ENCODE measurements at regions not wholly inside any gene's neighbourhood (a gene's known extent, or its start where the extent isn't known, plus 50 kb on each side); places are given as distances from the start of the nearest gene placed in this dataset.
A peak's percentile ranks its signal among the peaks of the same experiment; 100 is the strongest.
"Not testable (repeated sequence)": the region's sequence is repeated elsewhere in the genome, so short reads cannot be mapped to it uniquely, and the experiment has no call there.

- Histone ChIP-seq H3K27ac (ENCODE audit: poor library complexity, severe bottlenecking) (no peak overlapping the region), H3K36me3 (ENCODE audit: low read depth) (no peaks in the 10 kb centered on the region), H3K4me3 (ENCODE audit: severe bottlenecking) (no peak overlapping the region), H3K9me3 (ENCODE audit: severe bottlenecking) (no peaks in the 10 kb centered on the region), H3K27me3 (ENCODE audit: insufficient read depth, poor library complexity, severe bottlenecking) (no peaks in the 10 kb centered on the region), H3K4me1 (ENCODE audit: insufficient read depth, poor library complexity, severe bottlenecking) (no peaks in the 10 kb centered on the region)
- DNase-seq (ENCODE audit: low spot score) (no peak), ATAC-seq (ENCODE audit: low read depth) (no peak)
- no peak for TF ChIP-seq CTCF (IDR thresholded peaks at IDR 0.05; ENCODE audit: poor library complexity, severe bottlenecking)
These were observed 107.5 kb upstream of the TNFSF4 start for GRCh38 chr1:173314656-173315055.

GRCh38 chr1:173315296-173315695 lies 108.2 kb upstream of the TNFSF4 start:
- no peaks in the 10 kb centered on the region for H3K36me3 ChIP-seq (ENCODE audit: low read depth)
- DNase-seq (ENCODE audit: low spot score) (no peak), ATAC-seq (ENCODE audit: low read depth) (no peak)

GRCh38 chr1:173318788-173319187 lies 111.7 kb upstream of the TNFSF4 start:
- no peaks in the 10 kb centered on the region for H3K27me3 ChIP-seq (ENCODE audit: insufficient read depth, poor library complexity, severe bottlenecking)

More at GRCh38 chr1:173315296-173315695, 108.2 kb upstream of the TNFSF4 start:
- H3K27ac ChIP-seq (ENCODE audit: poor library complexity, severe bottlenecking): no peak overlapping the region
- TF ChIP-seq CTCF (IDR thresholded peaks at IDR 0.05; ENCODE audit: poor library complexity, severe bottlenecking): no peak
- H3K27me3 ChIP-seq (ENCODE audit: insufficient read depth, poor library complexity, severe bottlenecking): no peaks in the 10 kb centered on the region
- H3K4me1 ChIP-seq (ENCODE audit: insufficient read depth, poor library complexity, severe bottlenecking): no peaks in the 10 kb centered on the region
- no peak overlapping the region for H3K4me3 ChIP-seq (ENCODE audit: severe bottlenecking)
- H3K9me3 ChIP-seq (ENCODE audit: severe bottlenecking): no peaks in the 10 kb centered on the region

GRCh38 chr1:173324352-173324751 lies 117.2 kb upstream of the TNFSF4 start:
- not testable (repeated sequence) for H3K27ac ChIP-seq (ENCODE audit: poor library complexity, severe bottlenecking); H3K4me3 ChIP-seq (ENCODE audit: severe bottlenecking); ATAC-seq (ENCODE audit: low read depth); H3K4me1 ChIP-seq (ENCODE audit: insufficient read depth, poor library complexity, severe bottlenecking); DNase-seq (ENCODE audit: low spot score); H3K27me3 ChIP-seq (ENCODE audit: insufficient read depth, poor library complexity, severe bottlenecking); H3K36me3 ChIP-seq (ENCODE audit: low read depth); H3K9me3 ChIP-seq (ENCODE audit: severe bottlenecking)

More at GRCh38 chr1:173318788-173319187, 111.7 kb upstream of the TNFSF4 start:
- no peak for ATAC-seq (ENCODE audit: low read depth)
- no peaks in the 10 kb centered on the region for H3K36me3 ChIP-seq (ENCODE audit: low read depth)
- TF ChIP-seq CTCF (IDR thresholded peaks at IDR 0.05; ENCODE audit: poor library complexity, severe bottlenecking): no peak
- H3K27ac ChIP-seq (ENCODE audit: poor library complexity, severe bottlenecking): no peak overlapping the region
- no peak for DNase-seq (ENCODE audit: low spot score)
- H3K4me3 ChIP-seq (ENCODE audit: severe bottlenecking): no peak overlapping the region
- H3K9me3 ChIP-seq (ENCODE audit: severe bottlenecking): no peaks in the 10 kb centered on the region
- no peaks in the 10 kb centered on the region for H3K4me1 ChIP-seq (ENCODE audit: insufficient read depth, poor library complexity, severe bottlenecking)

GRCh38 chr1:173327987-173328386 lies 120.9 kb upstream of the TNFSF4 start:
- not testable (repeated sequence) for H3K9me3 ChIP-seq (ENCODE audit: severe bottlenecking); H3K4me3 ChIP-seq (ENCODE audit: severe bottlenecking); H3K27me3 ChIP-seq (ENCODE audit: insufficient read depth, poor library complexity, severe bottlenecking); H3K36me3 ChIP-seq (ENCODE audit: low read depth); DNase-seq (ENCODE audit: low spot score); ATAC-seq (ENCODE audit: low read depth); H3K27ac ChIP-seq (ENCODE audit: poor library complexity, severe bottlenecking)
- H3K4me1 ChIP-seq (ENCODE audit: insufficient read depth, poor library complexity, severe bottlenecking): peaks cover 24% of the 10 kb centered on the region

- Histone ChIP-seq H3K27ac (ENCODE audit: poor library complexity, severe bottlenecking) (peak overlapping the region; percentile 60), H3K27me3 (ENCODE audit: insufficient read depth, poor library complexity, severe bottlenecking) (no peaks in the 10 kb centered on the region), H3K9me3 (ENCODE audit: severe bottlenecking) (no peaks in the 10 kb centered on the region), H3K4me1 (ENCODE audit: insufficient read depth, poor library complexity, severe bottlenecking) (peaks cover 24% of the 10 kb centered on the region), H3K36me3 (ENCODE audit: low read depth) (no peaks in the 10 kb centered on the region), H3K4me3 (ENCODE audit: severe bottlenecking) (no peak overlapping the region)
- ATAC-seq (ENCODE audit: low read depth): no peak
- DNase-seq (ENCODE audit: low spot score): no peak
- TF ChIP-seq CTCF (IDR thresholded peaks at IDR 0.05; ENCODE audit: poor library complexity, severe bottlenecking): no peak
These were observed 121.8 kb upstream of the TNFSF4 start for GRCh38 chr1:173328961-173329360.
